GM19025 (cell line): ENCODE measurements at regions not wholly inside any gene's neighbourhood (a gene's known extent, or its start where the extent isn't known, plus 50 kb on each side); places are given as distances from the start of the nearest gene placed in this dataset.

Source experiments
- ATAC-seq: cut with Tn5 transposase; IDR thresholded peaks from one replicate; pipeline ENCODE4 v1.9.1; 2021; ENCODE audit warnings: mild to moderate bottlenecking, low read depth, moderate library complexity; ENCODE audit not compliant: unreplicated experiment

DNA sequence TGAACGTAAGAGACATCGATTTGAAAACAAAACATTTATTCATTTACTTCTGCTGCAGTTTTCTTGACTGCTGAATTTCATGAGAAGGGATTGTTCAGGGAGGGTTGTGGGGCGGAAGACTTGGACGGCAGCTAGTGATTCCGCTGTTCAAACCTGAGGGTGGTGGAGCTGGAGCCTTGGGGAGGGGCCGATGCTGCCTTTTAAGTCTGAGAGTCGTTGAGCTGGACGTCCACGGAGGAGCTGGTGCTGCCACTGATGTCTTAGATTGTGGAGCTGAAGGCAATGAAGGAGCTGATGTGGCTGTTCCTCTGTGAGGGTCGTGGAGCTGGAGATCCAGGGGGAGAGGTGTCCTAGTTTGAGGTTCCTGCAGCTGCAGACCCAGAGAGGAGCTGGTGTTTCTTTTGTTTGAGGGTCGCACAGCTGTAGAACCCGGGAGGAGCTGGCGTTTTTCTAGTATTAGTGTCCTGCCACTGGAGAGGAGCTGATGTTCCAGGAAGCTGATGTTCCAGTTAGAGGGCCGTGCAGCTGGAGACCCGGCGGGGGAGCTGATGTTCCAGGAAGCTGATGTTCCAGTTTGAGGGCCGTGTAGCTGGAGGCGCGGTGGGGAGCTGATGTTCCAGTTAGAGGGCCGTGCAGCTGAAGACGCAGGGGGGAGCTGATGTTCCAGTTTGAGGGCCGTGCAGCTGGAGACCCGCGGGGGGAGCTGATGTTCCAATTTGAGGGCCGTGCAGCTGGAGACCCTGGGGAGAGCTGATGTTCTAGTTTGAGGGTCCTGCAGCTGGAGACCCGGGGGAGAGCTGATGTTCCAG, 150.9 kb downstream of the RTP5 start:
- ATAC-seq, result no peak

DNA sequence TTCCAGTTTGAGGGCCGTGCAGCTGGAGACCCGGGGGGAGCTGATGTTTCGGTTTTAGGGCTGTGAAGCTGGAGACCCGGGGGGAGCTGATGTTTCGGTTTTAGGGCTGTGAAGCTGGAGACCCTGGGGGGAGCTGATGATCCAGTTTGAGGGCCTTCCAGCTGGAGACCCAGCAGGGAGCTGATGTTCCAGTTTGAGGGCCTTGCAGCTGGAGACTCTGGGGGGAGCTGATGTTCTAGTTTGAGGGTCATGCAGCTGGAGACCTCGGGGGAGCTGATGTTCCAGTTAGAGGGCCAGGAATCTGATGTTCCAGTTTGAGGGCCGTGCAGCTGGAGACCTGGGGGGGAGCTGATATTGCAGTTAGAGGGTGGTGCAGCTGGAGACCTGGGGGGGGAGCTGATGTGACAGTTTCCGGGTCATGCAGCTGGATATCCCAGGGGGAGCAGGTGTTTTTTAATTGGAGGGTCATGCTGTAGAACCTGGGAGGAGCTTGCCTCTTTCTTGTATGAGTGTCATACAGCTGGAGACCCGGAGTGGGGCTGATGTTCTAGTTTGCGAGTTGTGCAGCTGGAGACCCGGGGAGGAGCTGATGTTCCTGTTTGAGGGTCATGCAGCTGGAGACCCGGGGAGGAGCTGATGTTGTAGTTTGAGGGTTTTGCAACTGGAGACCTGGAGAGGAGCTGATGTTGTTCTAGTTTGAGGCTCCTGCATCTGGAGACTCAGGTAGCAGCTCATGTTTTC, 153.2 kb downstream of the RTP5 start:
- ATAC-seq, result no peak

DNA sequence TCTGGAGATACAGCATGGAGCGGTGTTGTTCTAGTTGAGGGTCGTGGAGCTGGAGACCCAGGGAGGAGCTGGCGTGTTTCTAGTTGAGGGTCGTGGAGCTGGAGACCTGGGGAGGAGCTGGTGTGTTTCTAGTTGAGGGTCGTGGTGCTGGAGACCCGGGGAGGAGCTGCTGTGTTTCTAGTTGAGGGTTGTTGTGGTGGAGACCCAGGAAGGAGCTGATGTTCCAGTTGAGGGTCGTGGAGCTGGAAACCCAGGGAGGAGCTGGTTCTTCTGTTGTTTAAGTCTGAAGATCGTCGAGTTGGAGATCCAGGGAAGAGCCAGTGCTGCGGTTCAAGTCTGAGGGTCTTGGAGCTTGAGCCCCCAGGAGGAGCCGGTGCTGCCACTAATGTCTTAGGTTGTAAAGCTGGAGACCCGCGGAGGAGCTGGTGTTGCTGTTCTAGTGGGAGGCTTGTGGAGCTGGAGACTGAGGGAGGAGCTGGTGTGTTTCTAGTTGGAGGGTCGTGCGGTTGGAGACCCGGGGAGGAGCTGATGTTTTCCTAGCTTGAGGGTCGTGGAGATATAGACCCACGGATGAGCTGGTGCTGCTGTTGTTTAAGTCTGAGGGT, 155.3 kb downstream of the RTP5 start:
- ATAC-seq, result no peak

DNA sequence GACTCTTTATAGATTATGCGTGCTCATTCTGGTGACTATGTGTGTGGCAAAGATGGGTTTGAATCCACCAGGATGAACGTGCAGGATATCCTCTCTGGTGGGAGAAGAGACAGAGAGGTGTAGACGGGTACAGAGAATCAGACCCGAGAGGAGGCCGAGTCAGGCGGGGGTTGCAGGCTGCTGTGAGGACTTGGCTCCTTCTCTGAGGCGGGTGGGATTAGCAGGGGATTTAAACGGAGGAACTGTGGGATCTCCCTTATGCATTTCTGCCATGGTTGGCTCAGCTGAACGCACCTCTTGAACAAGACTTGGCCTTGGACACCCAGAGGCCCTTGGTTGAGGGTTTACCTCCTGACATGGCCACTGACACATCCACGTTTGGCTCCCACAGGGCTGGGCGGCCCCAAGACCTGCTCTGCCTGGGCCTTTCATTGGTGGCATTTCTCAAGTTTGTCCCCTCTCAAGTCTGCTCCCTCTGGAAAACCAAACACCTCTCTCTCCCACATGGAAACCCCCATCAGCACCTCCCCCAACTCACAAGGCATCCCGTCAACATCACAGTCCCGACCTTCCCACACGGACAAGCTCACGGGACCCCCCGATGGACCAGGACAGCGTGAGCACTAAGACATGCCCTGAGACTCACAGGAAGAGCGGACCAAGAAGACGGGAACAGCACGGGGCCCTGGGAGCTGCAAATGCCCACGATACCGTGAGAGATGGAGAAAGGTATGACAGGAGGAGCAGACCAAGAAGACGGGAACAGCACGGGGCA, 158.3 kb downstream of the RTP5 start:
- ATAC-seq, result no peak

DNA sequence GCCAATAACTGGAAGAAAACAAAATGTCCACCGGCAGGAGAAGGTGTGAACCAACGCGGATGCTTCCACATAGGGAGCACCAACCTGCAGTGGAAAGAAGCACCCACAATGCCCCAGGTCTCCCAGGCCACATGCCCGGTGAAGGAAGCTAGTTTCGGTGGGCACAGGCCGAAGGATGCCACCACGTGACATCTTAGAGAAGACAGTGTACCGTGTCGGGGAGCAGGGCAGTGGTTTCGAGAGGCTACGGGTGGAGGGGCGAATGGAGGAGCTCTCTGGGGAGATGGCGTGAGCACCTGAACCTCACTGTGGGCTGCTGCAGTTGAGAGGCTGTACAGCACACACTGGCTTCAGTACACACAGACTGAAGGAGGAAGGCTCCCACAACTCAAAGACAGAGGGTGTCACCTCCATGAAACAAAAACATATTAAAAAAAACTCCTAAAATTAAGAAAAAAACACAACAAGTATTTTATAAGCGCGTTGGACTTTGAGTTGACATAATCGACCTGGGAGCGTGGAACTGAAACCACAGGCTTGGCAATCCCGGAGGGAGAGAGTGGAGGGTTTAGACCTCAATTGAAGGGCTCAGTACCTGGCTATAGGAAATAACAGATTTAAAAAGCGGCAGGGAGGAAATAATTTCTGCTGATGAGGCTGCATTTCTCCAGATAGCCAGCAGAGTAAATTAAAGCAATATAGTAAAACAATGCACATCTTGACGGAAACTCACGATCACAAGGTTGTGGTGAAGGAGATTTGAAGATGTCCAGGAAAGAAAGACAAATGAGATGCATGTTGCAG, 160.1 kb downstream of the RTP5 start:
- no peak for ATAC-seq

DNA sequence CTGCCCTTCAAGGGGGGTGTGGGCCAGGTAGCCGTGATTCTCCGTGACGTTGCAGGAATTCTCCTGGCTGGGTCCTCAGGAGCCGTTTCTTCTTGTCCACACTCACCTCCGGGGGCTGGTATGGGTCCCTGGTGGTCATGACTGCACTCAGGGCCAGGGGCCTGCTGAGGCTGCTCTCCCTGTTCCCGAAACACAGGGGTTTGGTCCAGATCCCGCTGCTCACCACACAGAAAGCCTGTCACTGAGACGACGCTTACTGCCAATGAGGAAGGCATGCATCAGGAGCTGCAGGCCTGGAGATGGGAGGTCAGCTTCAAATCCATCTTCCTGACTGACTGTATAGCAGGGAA, 160.7 kb downstream of the RTP5 start:
- ATAC-seq, result no peak

DNA sequence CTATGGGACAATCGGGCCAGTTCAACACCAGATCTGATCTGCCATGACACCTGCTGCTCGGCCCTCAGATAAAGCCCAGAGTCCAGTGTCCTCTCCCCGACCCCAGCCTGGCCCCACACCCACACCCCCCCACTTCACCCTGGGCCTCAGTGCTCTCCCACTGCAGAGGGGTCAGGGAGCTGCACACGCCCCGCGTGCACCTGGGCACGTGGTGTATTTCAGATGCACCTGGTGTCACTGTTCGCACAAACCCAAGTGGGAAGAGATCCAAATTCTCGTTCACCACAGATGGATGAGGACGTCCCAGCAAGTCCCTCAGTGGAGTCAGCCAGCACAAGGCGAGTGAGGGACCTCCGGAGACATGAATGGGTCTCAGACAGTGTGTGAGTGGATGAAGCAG, 161.3 kb downstream of the RTP5 start:
- ATAC-seq, result no peak

DNA sequence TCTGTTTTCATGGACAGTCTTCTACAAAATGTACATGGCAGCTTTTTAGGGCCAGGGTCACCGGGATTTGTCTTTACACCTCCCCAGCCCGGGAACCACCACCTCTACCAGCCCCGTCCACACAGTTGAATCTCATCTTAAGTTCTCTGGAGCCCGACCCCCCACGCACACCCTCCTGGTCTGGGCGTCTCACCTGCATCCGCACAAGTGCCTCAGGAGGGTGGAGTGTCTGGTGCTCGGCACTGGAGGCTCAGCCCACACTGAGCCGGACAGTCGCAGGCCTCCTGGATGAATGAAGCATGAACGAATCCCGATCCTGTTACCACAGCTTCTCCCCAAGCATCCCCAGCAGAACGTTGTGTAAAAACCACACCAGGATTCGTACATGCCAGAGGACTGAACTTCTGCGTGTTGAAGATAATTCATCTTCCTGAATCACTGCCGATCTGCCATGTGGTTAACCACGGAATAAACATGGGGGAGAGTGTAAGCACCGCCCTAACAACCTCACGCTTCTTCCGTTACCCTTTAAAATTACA, 162.0 kb downstream of the RTP5 start:
- ATAC-seq, result no peak

DNA sequence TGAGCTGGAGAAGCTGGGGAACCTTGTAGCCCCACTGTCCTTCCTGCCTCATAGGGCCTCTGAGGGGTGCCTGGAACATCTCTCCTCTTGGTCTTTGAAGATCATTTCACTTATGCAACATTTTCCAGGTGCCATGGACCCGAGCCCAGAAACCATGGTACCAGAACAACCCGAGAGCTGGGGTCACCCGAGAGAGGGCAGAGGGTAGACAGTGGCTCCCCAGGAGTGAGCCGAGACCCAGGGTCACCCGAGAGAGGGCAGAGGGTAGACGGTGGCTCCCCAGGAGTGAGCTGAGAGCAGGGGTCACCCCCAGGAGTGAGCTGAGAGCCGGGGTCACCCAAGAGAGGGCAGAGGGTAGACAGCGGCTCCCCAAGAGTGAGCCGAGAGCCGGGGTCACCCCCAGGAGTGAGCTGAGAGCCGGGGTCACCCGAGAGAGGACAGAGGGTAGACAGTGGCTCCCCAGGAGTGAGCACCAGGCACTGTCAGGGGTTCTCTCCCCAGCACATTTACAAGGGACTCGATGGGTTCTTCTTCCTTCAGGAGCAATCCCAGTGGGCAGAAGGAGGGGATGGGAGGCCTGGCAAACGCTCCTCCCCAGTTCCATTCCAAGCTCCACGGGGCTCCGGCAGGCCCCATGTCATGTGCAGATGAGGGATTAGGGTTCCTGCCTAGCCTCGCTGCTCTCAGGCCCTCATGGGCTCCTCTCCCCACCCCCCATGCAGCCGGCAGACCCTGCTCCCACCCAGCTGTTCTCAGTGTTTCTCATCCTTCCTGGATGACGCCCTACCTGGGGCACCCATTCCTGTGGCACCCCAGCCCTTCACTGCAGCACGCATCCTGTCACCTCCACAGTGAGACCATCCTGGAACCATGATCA, 163.5 kb downstream of the RTP5 start:
- no peak for ATAC-seq

DNA sequence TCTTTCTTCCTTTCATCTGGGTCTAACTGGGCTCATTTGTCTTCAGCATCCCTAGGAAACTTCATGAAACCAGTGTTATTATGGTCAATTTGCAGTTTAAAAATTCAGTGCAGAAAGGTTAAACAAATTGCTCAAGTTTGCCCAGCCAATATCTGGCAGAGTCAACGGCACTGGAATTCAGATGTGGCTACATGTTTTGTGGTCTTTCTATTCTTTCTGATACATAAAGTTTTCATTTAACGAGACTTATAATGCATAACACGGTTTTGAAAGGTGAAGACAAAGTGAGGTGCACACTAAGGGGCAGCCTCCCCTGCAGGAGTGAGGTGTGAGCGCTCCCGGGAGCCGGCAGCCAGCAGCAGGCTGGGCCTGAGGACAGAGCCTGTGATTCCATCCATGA, 164.6 kb downstream of the RTP5 start:
- ATAC-seq, result no peak

DNA sequence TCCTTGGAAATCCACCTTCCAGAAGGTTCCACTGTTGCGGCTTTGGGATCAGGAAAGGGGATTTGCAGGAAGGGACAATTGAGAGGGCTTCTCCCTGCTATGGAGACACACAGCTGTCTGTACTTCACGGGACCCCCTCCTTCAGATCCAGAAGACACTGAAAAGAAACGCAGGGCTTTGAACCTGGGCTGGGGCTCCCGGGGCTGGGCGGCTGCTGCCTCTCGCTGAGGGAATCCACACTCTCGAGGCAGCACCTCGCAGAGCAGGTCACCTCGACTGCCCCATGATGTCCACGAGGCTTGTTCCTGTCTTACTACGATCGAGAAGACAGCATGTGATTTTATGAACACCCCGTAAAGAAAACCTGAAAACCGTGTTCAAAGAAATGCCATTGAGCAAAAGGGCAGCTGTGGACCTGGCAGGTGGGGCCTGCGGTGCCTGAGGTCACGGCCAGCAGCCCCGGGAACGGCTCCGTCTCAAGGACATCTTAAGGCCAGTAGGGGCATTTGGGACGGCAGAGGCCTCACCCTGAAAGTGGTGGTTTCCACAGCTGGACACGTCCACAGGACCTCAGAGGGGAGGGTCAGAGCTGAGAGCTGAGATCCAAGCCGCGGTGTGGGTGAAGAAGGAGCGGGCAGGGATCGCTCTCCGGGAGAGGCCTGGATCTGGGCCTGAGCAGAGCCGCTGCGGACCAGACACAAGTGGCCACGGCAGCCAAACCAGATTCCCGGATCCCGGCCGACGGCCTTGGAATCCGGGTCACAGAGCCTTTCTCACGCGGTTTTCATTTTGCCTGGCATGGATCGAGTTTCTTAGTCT, 165.7 kb downstream of the RTP5 start:
- ATAC-seq, result no peak

DNA sequence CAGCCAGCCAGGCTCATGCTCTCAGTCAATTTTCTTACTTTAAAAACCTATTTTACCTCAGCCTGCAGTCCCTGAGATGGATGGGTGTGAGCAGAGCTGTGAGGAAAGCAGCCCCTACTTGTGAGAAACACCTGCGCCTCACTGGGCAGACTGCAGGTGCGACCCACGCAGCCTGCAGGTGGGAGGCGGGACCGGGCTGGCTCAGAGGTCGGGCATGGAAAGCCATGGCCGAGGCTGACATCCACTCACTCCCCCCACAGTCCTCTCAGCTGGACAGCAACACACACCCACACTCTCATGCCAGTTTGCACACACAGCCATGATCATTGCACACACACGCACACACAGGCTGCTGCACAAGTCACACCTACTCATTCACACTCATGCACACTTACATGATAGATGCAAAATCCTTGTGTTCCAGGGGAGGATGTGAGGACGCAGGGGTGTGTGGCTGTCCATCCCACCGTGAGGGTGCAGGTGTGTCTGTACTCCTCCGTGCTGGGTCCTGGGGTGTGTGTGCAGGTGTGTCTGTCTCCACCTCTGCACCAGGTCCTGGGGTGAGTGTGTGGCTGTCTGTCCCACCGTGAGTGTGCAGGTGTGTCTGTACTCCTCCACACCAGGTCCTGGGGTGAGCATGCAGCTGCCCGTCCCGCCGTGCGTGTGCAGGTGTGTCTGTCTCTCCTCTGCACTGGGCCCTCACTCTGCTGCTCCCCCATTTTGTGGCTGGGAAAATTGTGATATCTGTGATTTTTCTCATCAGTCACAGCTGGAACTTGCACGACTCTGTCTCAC, 166.5 kb downstream of the RTP5 start:
- ATAC-seq, result no peak

DNA sequence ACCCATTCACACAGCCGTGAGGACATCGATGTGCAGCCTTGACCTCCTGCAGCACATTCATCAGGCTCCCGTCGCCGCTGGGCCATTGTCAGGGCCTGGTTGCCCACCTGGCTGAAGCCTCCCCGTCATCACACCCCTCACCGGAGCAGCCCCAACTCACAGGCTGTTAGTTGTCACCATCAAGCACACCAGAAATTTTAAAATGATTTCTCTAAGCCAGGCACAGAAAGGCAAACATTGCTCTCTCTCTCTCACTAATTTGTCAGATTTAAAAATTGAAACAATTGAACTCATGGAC, 167.1 kb downstream of the RTP5 start:
- ATAC-seq, result no peak

DNA sequence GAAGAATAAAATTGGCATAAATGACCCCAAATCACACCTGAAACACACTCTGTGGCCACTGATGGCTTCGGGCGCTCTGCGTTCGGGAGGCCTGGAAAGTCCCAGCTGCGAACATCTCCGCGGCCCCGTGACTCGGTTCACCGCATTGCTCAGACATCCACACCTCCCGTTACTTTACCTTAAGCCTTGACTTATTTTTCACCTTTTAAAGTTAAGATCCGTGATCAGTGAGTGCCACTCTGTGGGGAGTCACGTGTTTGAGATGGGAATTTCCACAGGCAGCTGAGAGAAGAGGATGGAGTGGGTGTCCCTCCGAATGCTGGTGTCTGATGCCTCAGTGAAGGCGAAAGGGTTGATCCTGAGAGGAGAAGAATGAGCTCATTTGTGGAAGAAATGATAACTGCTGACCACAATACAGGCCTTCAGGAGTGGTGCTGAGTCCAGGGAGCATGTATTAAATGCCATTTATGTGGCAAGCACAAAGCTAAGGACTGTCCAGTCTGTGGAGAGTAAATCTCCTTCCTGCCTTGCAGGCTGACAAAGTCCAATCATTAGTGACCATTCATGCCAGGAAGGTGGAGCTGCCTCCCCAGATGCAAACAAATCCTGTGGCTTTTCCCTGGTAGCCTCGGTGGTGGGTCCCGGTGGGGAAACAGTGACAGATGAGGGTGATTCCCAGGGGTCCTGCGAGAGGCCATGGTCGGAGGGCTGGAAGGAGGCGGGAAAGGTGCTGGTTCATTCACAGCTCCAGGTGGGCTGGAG, 168.8 kb downstream of the RTP5 start:
- no peak for ATAC-seq

DNA sequence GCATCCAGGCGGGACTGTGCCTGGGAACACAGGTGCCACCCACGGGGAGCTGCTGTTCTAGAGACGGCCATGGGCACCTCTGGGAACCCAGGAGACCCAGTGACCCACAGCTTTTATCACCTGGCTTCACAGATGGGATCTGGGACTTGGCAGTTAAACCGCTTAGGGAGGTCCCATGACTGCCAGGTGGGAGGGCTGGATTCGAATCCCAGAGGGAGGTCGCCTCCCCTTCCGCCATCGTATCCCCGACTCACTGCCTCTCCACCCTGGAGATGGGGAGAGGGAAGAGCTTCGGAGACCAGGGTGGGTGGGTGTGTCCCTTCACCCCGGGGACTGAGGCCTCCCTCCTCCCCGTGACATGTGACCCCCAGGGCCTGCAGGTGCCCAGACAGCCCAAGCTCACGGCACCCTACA, 169.4 kb downstream of the RTP5 start:
- no peak for ATAC-seq

DNA sequence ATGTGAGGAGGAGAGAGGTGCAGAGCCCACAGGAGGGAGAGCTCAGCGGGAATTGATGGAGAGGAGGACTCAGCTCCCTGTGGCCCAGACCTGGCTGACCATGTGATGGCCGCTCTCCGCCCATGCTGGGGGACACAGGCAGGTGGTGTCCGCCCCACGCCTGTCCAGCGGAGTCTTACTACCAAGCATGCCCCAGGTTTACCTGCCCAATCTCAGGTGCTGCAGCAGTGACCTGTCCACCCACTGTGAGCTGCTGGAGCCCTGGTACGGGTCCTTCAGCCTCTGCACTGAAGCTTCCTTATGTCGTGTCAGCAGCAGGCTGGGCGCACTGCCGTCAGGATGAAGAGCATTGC, 170.8 kb downstream of the RTP5 start:
- no peak for ATAC-seq

DNA sequence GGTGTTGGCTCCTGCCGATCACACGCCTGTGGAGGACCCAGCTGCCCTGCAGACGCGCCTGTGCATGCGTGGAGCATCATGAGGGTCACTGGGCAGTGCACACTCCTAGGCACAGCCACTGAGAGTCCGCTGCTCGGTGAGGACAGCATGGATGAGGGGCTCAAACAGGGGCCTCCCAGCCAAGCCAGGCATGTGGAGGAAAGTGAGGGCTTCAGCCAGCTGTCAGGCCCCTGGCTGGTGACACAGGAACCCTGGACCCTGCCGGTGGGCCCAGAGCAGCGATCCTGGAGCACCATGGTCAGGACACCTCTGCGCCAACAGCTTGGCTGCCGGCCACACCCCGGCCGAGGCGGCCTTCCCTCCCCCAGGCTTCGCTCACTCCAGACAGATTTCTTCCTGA, 171.2 kb downstream of the RTP5 start:
- no peak for ATAC-seq
